ENCODE measurements at regions not wholly inside any gene's neighbourhood (a gene's known extent, or its start where the extent isn't known, plus 50 kb on each side); places are given as distances from the start of the nearest gene placed in this dataset.

- Histone ChIP-seq H3K27ac (no peak overlapping the region), H3K9me3 (no peaks in the 10 kb centered on the region), H3K4me1 (no peaks in the 10 kb centered on the region), H3K4me3 (no peak overlapping the region), H3K36me3 (no peaks in the 10 kb centered on the region), H3K27me3 (no peaks in the 10 kb centered on the region)
- no peak for DNase-seq (ENCODE audit: low spot score in 2 of 2)
- TF ChIP-seq POLR2AphosphoS5 (IDR thresholded peaks at IDR 0.05) = no peak
- TF ChIP-seq POLR2A (IDR thresholded peaks at IDR 0.05) = no peak
- TF ChIP-seq CTCF (IDR thresholded peaks at IDR 0.05) = no peak
- intact Hi-C loops (cut with DNase I; ENCODE audit: low total_unique reads) = no loop called here
Observed at GRCh38 chr1:84090447-84091245, 53.4 kb upstream of the PRKACB start.

- no peak overlapping the region for H3K27ac ChIP-seq
- no peak for DNase-seq (ENCODE audit: low spot score in 2 of 2)
- H3K4me1 ChIP-seq = no peaks in the 10 kb centered on the region
- H3K36me3 ChIP-seq = no peaks in the 10 kb centered on the region
- no peaks in the 10 kb centered on the region for H3K9me3 ChIP-seq
- H3K27me3 ChIP-seq = no peaks in the 10 kb centered on the region
- intact Hi-C loops (cut with DNase I; ENCODE audit: low total_unique reads) = no loop called here
- TF ChIP-seq POLR2AphosphoS5 (IDR thresholded peaks at IDR 0.05) (no peak), POLR2A (IDR thresholded peaks at IDR 0.05) (no peak), CTCF (IDR thresholded peaks at IDR 0.05) (no peak)
- H3K4me3 ChIP-seq = no peak overlapping the region
Observed at GRCh38 chr1:84089867-84090266, 54.2 kb upstream of the PRKACB start.

- DNase-seq (ENCODE audit: low spot score in 2 of 2) = no peak
- Histone ChIP-seq H3K27me3 (no peaks in the 10 kb centered on the region), H3K9me3 (no peaks in the 10 kb centered on the region), H3K4me1 (no peaks in the 10 kb centered on the region), H3K36me3 (no peaks in the 10 kb centered on the region), H3K27ac (no peak overlapping the region), H3K4me3 (no peak overlapping the region)
- intact Hi-C loops (cut with DNase I; ENCODE audit: low total_unique reads) = no loop called here
- TF ChIP-seq POLR2AphosphoS5 (IDR thresholded peaks at IDR 0.05) = no peak
- TF ChIP-seq CTCF (IDR thresholded peaks at IDR 0.05) = no peak
- TF ChIP-seq POLR2A (IDR thresholded peaks at IDR 0.05) = no peak
Observed at GRCh38 chr1:84089465-84089864, 54.6 kb upstream of the PRKACB start.

- Histone ChIP-seq H3K4me1 (no peaks in the 10 kb centered on the region), H3K4me3 (no peak overlapping the region), H3K36me3 (no peaks in the 10 kb centered on the region), H3K27ac (no peak overlapping the region), H3K27me3 (no peaks in the 10 kb centered on the region), H3K9me3 (no peaks in the 10 kb centered on the region)
- TF ChIP-seq POLR2A (IDR thresholded peaks at IDR 0.05) (no peak), CTCF (IDR thresholded peaks at IDR 0.05) (no peak), POLR2AphosphoS5 (IDR thresholded peaks at IDR 0.05) (no peak)
- intact Hi-C loops (cut with DNase I; ENCODE audit: low total_unique reads) = no loop called here
- no peak for DNase-seq (ENCODE audit: low spot score in 2 of 2)
Observed at GRCh38 chr1:84086616-84087015, 57.5 kb upstream of the PRKACB start.

- intact Hi-C loops (cut with DNase I; ENCODE audit: low total_unique reads) = no loop called here
- DNase-seq (ENCODE audit: low spot score in 2 of 2) = no peak
- no peaks in the 10 kb centered on the region for H3K9me3 ChIP-seq
- H3K4me1 ChIP-seq = no peaks in the 10 kb centered on the region
- no peaks in the 10 kb centered on the region for H3K27me3 ChIP-seq
- TF ChIP-seq CTCF (IDR thresholded peaks at IDR 0.05) = no peak
- no peak for TF ChIP-seq POLR2AphosphoS5 (IDR thresholded peaks at IDR 0.05)
- no peak for TF ChIP-seq POLR2A (IDR thresholded peaks at IDR 0.05)
- no peaks in the 10 kb centered on the region for H3K36me3 ChIP-seq
- no peak overlapping the region for H3K27ac ChIP-seq
- H3K4me3 ChIP-seq = no peak overlapping the region
Observed at GRCh38 chr1:84086189-84086588, 57.9 kb upstream of the PRKACB start.
